A673 (cell line): ENCODE measurements at regions not wholly inside any gene's neighbourhood (a gene's known extent, or its start where the extent isn't known, plus 50 kb on each side); places are given as distances from the start of the nearest gene placed in this dataset.

ENCODE experiments used
- BruUV-seq: library from RNA; stranded (reverse); fragments of 400-500 nt; replicated peaks from 2 replicates; lab custom pipeline; 2021; lab: Mats Ljungman, UMichigan
- CTCF ChIA-PET: fragments of 300-600 bp; sonication (Branson Sonifier 250); formaldehyde crosslinking; loops from one replicate; lab custom pipeline; 2022; ENCODE audit warnings: antibody characterized with exemption; lab: Charles Lee
- POLR2A ChIA-PET: fragments of 300-600 bp; sonication (Branson Sonifier 250); formaldehyde crosslinking; loops from one replicate; lab custom pipeline; 2022; ENCODE audit warnings: antibody characterized with exemption; ENCODE audit not compliant: low non-redundant PET; lab: Charles Lee
- DNase-seq: peaks from one replicate; pipeline ENCODE4 v3.0.0-alpha.2; 2015; ENCODE audit warnings: low spot score
- H3K27ac ChIP-seq: fragments of 200-600 bp; sonication (generic); 2 replicates; pipeline ENCODE4 v1.5.1; 2016; ENCODE audit warnings: mixed run types, low read depth, mild to moderate bottlenecking, mixed read lengths, antibody characterized with exemption, low read length; ENCODE audit not compliant: poor library complexity, severe bottlenecking
- H3K27me3 ChIP-seq: fragments of 200-600 bp; sonication (generic); replicated peaks from 2 replicates; pipeline ENCODE4 v1.6.1; 2017; ENCODE audit warnings: mixed run types, low read depth, mild to moderate bottlenecking, mixed read lengths, antibody characterized with exemption, low read length; ENCODE audit not compliant: insufficient read depth, poor library complexity
- H3K36me3 ChIP-seq: fragments of 200-600 bp; sonication (generic); 2 replicates; pipeline ENCODE4 v1.6.1; 2016; ENCODE audit warnings: mixed run types, mild to moderate bottlenecking, mixed read lengths, antibody characterized with exemption, low read length; ENCODE audit not compliant: insufficient read depth, poor library complexity, severe bottlenecking
- H3K4me1 ChIP-seq: fragments of 200-600 bp; sonication (generic); 2 replicates; pipeline ENCODE4 v1.6.1; 2017; ENCODE audit warnings: mixed run types, mild to moderate bottlenecking, mixed read lengths, antibody characterized with exemption, low read length; ENCODE audit not compliant: insufficient read depth, poor library complexity, severe bottlenecking
- H3K4me3 ChIP-seq: fragments of 200-600 bp; sonication (generic); 2 replicates; pipeline ENCODE4 v1.5.1; 2016; ENCODE audit warnings: low read depth, mixed run types, mild to moderate bottlenecking, mixed read lengths, low read length; ENCODE audit not compliant: poor library complexity, severe bottlenecking
- H3K9me3 ChIP-seq: fragments of 200-600 bp; sonication (generic); 2 replicates; pipeline ENCODE4 v1.6.1; 2016; ENCODE audit warnings: mixed run types, low read depth, mild to moderate bottlenecking, mixed read lengths, antibody characterized with exemption, low read length; ENCODE audit not compliant: poor library complexity, severe bottlenecking
- EZH2 ChIP-seq: fragments of 200-600 bp; sonication (generic); IDR thresholded peaks from 2 replicates; pipeline ENCODE4 v1.6.1; 2017; ENCODE audit warnings: borderline replicate concordance, low read depth, mild to moderate bottlenecking, mixed read lengths, antibody characterized with exemption, low read length; ENCODE audit not compliant: poor library complexity, severe bottlenecking
- intact Hi-C: fragments of 100-400 bp; cut with micrococcal nuclease; formaldehyde crosslinking; loops from one replicate; pipeline ENCODE4 v1.10.0; 2022; ENCODE audit not compliant: unreplicated experiment
- TF ChIP-seq, protein P1 (sequence below): fragments of 300-800, 200-600 bp; sonication (generic); conservative IDR thresholded peaks from 2 replicates; pipeline ENCODE4 v1.5.1; 2017; ENCODE audit warnings: low read depth, mild to moderate bottlenecking, antibody characterized with exemption, low read length, moderate library complexity, mixed read lengths

DNA sequence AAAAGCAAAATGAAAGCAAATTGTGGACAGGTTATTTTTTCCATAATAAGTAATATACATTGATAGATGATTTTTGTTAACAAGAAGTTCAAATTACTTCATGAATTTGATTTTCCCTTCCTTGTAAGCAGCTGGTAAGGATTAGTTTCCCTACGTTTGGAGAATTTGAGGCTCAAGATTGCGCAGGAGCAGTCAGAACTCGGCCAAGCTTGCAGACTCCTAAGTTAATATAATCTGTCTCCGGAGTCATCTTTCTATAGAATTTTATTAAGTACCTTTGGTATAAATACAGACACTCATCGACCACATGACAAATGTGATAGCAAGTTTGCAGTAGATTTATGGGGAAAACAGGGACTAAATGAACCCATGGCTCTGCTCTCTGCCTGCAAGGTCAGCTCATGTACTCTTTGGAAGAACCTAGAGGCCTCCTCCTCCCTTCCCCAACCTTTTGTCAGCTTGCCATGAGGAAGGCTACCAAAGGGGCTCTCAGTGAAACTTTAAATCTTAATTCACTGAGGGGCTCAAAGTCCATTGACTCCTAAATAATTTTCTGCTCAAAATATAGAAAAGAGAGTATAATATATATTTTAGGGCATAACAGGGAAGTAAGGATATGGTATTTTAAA is 89.2 kb upstream of the CTTNBP2 start:
- H3K4me1 ChIP-seq, result peaks cover 31% of the 10 kb centered on the region
- no TSS peak for BruUV-seq
- no peak overlapping the region for H3K4me3 ChIP-seq
- CTCF ChIA-PET, result no interaction called here
- no peaks in the 10 kb centered on the region for H3K36me3 ChIP-seq
- no peaks in the 10 kb centered on the region for H3K27me3 ChIP-seq
- intact Hi-C loops, result no loop called here
- POLR2A ChIA-PET, result no interaction called here
- DNase-seq, result no peak
- TF ChIP-seq, protein P1, sequence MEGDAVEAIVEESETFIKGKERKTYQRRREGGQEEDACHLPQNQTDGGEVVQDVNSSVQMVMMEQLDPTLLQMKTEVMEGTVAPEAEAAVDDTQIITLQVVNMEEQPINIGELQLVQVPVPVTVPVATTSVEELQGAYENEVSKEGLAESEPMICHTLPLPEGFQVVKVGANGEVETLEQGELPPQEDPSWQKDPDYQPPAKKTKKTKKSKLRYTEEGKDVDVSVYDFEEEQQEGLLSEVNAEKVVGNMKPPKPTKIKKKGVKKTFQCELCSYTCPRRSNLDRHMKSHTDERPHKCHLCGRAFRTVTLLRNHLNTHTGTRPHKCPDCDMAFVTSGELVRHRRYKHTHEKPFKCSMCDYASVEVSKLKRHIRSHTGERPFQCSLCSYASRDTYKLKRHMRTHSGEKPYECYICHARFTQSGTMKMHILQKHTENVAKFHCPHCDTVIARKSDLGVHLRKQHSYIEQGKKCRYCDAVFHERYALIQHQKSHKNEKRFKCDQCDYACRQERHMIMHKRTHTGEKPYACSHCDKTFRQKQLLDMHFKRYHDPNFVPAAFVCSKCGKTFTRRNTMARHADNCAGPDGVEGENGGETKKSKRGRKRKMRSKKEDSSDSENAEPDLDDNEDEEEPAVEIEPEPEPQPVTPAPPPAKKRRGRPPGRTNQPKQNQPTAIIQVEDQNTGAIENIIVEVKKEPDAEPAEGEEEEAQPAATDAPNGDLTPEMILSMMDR, result no peak
- no peak for TF ChIP-seq EZH2
- no peaks in the 10 kb centered on the region for H3K9me3 ChIP-seq
- peak overlapping the region; percentile 78 for H3K27ac ChIP-seq

DNA sequence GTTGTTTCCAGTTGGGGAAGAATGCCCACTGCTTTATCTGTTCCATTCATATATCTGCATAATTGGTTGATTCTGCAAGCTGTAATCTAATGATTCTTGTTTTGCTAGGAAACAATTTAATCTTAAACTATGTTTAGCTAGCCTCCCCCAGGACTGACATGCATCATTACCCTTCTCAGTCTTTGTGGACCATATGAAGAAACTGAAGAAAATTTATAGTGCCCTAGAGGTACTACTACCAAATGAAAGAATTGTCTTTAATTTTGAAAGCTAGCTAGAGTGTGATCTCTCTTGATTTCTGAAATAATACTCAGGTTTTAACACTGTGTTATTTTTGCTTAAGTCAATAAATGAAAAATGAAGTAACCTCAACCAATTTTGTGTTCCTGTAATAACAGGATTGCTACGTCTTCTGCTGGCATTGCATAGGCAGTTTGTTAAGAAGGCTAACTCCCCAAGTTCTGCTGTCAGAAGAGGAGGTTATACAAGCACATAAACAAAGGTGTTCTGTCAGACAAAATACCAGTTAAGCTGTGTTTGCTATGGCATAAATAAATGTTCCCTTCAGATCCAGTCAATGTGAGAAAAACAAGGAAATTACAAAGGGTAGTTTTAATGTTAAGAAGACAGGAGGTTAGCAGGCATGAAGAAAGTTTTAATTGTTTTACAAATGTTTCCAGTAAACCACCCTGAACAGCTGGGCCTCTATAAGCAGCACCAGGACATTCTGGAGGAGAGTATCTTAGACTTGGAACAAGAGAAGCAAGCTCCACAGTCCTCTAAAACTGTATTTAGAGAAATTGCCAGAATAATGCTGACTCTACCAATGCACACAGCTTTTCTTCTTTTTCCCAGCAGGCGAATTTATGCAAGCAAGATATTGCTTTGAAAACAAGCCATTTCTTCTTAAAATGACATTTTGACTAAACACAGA is 90.3 kb upstream of the CTTNBP2 start:
- Histone ChIP-seq H3K27ac (peak overlapping the region; percentile 78), H3K9me3 (no peaks in the 10 kb centered on the region), H3K4me1 (peaks cover 31% of the 10 kb centered on the region), H3K4me3 (no peak overlapping the region), H3K36me3 (no peaks in the 10 kb centered on the region), H3K27me3 (no peaks in the 10 kb centered on the region)
- intact Hi-C loops, result no loop called here
- TF ChIP-seq EZH2, result no peak
- TF ChIP-seq, protein P1, result no peak
- POLR2A ChIA-PET, result no interaction called here
- CTCF ChIA-PET, result no interaction called here
- DNase-seq, result peak; percentile 40
- BruUV-seq, result no TSS peak

DNA sequence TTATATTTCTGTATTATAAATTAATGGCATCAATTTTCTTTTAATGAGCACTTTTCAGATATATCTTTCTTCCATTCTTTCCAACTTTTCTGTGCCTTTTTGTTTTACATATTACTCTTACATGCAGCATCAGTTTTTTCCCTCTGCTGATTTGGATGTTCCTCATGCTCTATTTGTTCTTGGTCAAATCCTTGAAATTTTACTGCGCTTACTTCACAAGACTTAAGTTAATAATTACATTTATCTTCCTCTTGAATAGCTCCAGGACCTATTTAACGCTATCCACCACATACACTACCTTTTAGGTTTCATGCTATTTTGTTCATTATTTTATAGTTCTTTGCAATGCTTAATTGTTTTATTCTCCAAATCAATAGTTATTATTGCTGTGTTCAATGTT is 97.6 kb upstream of the CTTNBP2 start:
- DNase-seq, result peak; percentile 42
- no TSS peak for BruUV-seq
- H3K27me3 ChIP-seq, result no peaks in the 10 kb centered on the region
- peak overlapping the region; percentile 94 for H3K27ac ChIP-seq
- TF ChIP-seq EZH2, result no peak
- TF ChIP-seq, protein P1, result no peak
- no peaks in the 10 kb centered on the region for H3K36me3 ChIP-seq
- no peak overlapping the region for H3K4me3 ChIP-seq
- ChIA-PET CTCF (no interaction called here), POLR2A (no interaction called here)
- H3K9me3 ChIP-seq, result peaks cover 5% of the 10 kb centered on the region
- H3K4me1 ChIP-seq, result peaks cover 49% of the 10 kb centered on the region
- intact Hi-C loops, result loop anchor here (2.0 to 5.0 kb wide), 4 partner anchors 98 to 226 kb away; partner anchors contain the start of gene CTTNBP2
